RWPE2 (cell line): ENCODE measurements at regions not wholly inside any gene's neighbourhood (a gene's known extent, or its start where the extent isn't known, plus 50 kb on each side); places are given as distances from the start of the nearest gene placed in this dataset.

Experiments used
- ATAC-seq: fragments of 200-7000 bp; cut with Tn5 transposase; 3 replicates; pipeline ENCODE4 v1.9.1; 2021; ENCODE audit warnings: low read depth
- DNase-seq: peaks from one replicate; pipeline ENCODE4 v3.0.0-alpha.2; 2020; ENCODE audit warnings: low spot score
- H3K27ac ChIP-seq: fragments of 450-650 bp; 2 replicates; pipeline ENCODE4 v1.5.1; 2017; ENCODE audit warnings: mild to moderate bottlenecking; ENCODE audit not compliant: poor library complexity, severe bottlenecking
- H3K27me3 ChIP-seq: fragments of 250-450 bp; sonication (Bioruptor Pico); 2 replicates; pipeline ENCODE4 v1.5.1; 2021; ENCODE audit warnings: mild to moderate bottlenecking, moderate library complexity; ENCODE audit not compliant: insufficient read depth, poor library complexity, severe bottlenecking
- H3K36me3 ChIP-seq: fragments of 250-450 bp; sonication (Bioruptor Pico); 2 replicates; pipeline ENCODE4 v1.5.1; 2020; ENCODE audit warnings: low read depth, mild to moderate bottlenecking, moderate library complexity
- H3K4me1 ChIP-seq: fragments of 250-450 bp; sonication (Bioruptor Pico); 2 replicates; pipeline ENCODE4 v1.5.1; 2021; ENCODE audit warnings: mild to moderate bottlenecking, moderate library complexity; ENCODE audit not compliant: insufficient read depth, poor library complexity, severe bottlenecking
- H3K4me3 ChIP-seq: fragments of 250-450 bp; sonication (Bioruptor Pico); 2 replicates; pipeline ENCODE4 v1.5.1; 2021; ENCODE audit warnings: mild to moderate bottlenecking, moderate library complexity; ENCODE audit not compliant: severe bottlenecking
- H3K9me3 ChIP-seq: fragments of 250-450 bp; sonication (Bioruptor Pico); 2 replicates; pipeline ENCODE4 v1.5.1; 2021; ENCODE audit warnings: mild to moderate bottlenecking, moderate library complexity; ENCODE audit not compliant: severe bottlenecking
- CTCF ChIP-seq: fragments of 450-650 bp; IDR thresholded peaks from one replicate; pipeline ENCODE4 v1.5.1; 2017; ENCODE audit warnings: mild to moderate bottlenecking, moderate library complexity; ENCODE audit not compliant: poor library complexity, severe bottlenecking

GRCh38 chr3:8220291-8220690 is 281.3 kb upstream of the LMCD1 start:
- Histone ChIP-seq H3K36me3 (no peaks in the 10 kb centered on the region), H3K4me1 (no peaks in the 10 kb centered on the region), H3K27me3 (no peaks in the 10 kb centered on the region), H3K4me3 (no peak overlapping the region), H3K27ac (no peak overlapping the region), H3K9me3 (no peaks in the 10 kb centered on the region)
- no peak for DNase-seq
- ATAC-seq: peak; percentile 35; the same call in 1 of the 3 replicates
- no peak for TF ChIP-seq CTCF

DNA sequence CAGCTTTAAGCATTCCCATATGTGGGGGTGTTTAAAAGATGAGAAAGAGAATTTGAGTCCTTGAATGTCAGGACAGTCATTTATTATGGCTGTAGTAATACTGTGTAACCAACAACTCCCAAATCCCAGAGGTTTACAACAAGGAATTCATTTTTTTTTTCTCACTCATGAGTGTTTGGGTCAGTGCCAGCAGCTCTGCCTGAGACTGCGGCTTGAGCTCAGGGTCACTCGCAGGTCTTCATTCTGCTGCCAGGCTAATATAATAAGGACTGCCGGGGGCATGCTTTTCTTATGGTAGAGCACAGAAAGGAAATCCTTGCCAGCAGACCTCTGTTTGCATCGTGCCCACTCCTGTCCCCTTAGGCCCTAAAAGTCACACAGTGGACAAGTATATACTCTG is 277.9 kb upstream of the LMCD1 start:
- no peak for ATAC-seq
- H3K4me1 ChIP-seq: no peaks in the 10 kb centered on the region
- DNase-seq: no peak

DNA sequence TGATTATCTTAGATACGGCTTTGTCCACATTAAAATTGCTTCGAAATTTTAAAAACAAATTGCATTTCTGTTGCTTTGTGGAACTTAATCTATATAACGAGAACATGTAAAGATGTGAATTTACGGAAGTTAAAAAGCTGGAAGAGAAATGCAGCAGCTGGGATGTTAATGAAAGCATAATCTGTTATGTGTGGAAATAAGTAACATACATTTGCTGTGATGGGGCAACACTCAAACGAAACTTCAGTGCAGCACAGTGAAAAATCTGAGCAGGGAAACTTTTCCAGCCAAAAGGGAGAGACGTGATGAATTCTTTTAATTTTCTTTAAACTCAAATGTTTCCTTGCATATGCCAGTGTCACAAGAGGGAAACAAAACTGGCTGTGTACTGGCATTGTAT is 276.7 kb upstream of the LMCD1 start:
- no peaks in the 10 kb centered on the region for H3K36me3 ChIP-seq
- no peak for DNase-seq
- no peaks in the 10 kb centered on the region for H3K27me3 ChIP-seq
- TF ChIP-seq CTCF: no peak
- no peaks in the 10 kb centered on the region for H3K9me3 ChIP-seq
- no peaks in the 10 kb centered on the region for H3K4me1 ChIP-seq
- ATAC-seq: no peak
- H3K27ac ChIP-seq: no peak overlapping the region
- H3K4me3 ChIP-seq: no peak overlapping the region

More for the DNA sequence above, 277.9 kb upstream of the LMCD1 start:
- Histone ChIP-seq H3K4me3 (no peak overlapping the region), H3K27me3 (no peaks in the 10 kb centered on the region), H3K27ac (no peak overlapping the region), H3K36me3 (no peaks in the 10 kb centered on the region), H3K9me3 (no peaks in the 10 kb centered on the region)
- TF ChIP-seq CTCF: no peak

- no peak for DNase-seq
- Histone ChIP-seq H3K27ac (no peak overlapping the region), H3K36me3 (no peaks in the 10 kb centered on the region), H3K4me1 (no peaks in the 10 kb centered on the region), H3K27me3 (no peaks in the 10 kb centered on the region), H3K4me3 (no peak overlapping the region), H3K9me3 (no peaks in the 10 kb centered on the region)
- no peak for TF ChIP-seq CTCF
- no peak for ATAC-seq
These were observed 267.7 kb upstream of the LMCD1 start for GRCh38 chr3:8233938-8234337.

DNA sequence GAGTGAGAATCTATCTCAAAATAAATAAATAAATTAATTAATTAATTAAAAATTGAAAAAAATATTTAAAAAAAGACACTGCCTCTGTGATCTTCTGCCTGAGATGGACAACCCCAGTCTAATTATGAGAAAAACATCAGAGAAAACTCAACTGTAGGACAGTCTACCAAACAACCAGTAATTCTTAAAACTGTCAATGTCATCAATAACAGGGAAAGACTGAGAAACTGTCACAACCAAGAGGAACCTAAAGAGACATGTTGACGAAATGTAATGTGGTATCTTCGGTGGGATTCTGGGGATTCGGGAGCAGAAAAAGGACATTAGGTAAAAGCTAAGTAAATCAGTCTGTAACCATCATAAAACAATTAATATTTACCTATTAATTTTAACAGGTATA is 265.4 kb upstream of the LMCD1 start:
- no peak for DNase-seq
- Histone ChIP-seq H3K27ac (no peak overlapping the region), H3K4me1 (no peaks in the 10 kb centered on the region), H3K27me3 (no peaks in the 10 kb centered on the region), H3K36me3 (no peaks in the 10 kb centered on the region), H3K4me3 (no peak overlapping the region), H3K9me3 (no peaks in the 10 kb centered on the region)
- ATAC-seq: no peak
- TF ChIP-seq CTCF: no peak
